Stimulated activated CD8-positive, alpha-beta memory T cell treated with anti-CD3 and anti-CD28 coated beads, Interleukin-7, amount 100 ng/mL, for 1 hour (primary cell): ENCODE measurements at regions not wholly inside any gene's neighbourhood (a gene's known extent, or its start where the extent isn't known, plus 50 kb on each side); places are given as distances from the start of the nearest gene placed in this dataset.

Source experiments
- DNase-seq, 2 donors: peaks; one replicate each; pipeline ENCODE4 v3.0.0-alpha.2; 2020; ENCODE audit warnings: low read depth in 2 of 2

- DNase-seq: no peak
These were observed 133.9 kb upstream of the MYLIP start for GRCh38 chr6:15994814-15995459.

DNA sequence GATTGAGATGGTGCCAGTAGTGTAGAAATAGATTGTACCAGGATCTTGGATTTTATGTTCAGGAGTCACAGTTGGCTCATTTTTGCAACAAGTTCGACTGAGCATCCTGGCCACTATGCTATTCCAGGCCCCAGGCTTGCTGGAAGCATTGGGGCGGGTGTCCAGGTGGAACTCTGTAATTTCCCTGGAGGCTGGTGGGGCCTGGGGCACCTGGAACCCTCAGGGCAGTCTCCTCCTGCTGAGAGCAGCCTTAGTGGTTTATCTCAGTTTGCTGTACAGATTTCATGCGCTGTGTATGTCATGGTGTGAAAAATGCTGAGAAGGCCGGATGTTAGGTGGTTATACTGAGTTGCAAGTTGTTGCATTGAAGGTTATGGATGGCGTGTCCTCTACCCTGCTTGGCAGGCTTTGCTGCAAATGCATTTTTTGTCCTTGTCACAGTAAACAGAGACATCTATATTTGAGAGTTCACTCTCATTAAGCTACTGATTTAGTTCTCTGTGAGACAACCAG, 135.1 kb upstream of the MYLIP start:
- DNase-seq: no peak

DNA sequence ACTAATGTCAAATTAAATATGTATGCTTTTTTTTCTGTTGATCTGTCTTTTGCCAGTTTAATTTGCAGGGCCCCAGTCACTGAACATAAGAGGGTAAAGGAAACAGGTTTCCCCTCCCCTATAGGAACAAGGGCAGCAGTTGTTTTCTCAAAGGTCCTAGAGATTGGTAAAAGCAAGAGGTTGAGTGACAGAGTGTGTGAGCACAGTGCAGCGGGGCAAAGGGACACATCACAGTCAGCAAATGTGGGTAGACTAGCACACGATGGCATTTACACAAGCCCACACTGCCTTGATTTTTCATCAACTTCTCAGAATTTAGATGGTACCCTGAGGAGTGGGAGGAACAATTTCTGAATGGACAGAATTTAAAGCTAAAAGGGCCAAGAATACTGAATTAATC, 138.7 kb upstream of the MYLIP start:
- no peak for DNase-seq

GRCh38 chr6:15989397-15989796, 139.5 kb upstream of the MYLIP start:
- no peak for DNase-seq

- DNase-seq: no peak
These were observed 141.3 kb upstream of the MYLIP start for GRCh38 chr6:15987569-15987968.

- no peak for DNase-seq
These were observed 142.8 kb upstream of the MYLIP start for GRCh38 chr6:15986027-15986629.

DNA sequence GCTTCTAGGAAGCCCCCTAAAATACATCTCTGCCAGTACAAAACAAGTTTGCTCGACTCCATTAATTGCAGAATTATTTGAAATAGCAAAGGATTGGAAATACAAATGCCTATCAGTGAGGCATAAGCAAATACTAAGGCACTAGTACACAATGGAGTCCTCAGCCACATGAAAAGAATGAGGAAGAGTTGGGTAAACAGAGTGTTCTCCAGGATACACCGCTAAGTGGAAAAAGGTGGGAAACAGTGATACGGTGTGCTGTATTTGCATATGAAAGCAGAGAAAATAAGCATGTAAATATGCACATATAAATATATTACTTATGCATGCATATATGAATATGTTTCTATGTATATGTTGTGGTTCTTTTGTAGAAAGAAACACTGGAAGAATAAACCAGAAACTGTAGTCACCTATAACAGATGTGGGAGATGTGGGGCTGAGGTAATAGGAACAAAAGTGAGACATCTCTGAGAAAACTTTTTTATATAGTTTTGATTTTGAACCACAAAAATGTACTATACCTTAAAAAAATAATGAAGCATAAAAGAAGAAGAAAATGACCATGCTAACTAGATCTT, 143.4 kb upstream of the MYLIP start:
- no peak for DNase-seq

DNA sequence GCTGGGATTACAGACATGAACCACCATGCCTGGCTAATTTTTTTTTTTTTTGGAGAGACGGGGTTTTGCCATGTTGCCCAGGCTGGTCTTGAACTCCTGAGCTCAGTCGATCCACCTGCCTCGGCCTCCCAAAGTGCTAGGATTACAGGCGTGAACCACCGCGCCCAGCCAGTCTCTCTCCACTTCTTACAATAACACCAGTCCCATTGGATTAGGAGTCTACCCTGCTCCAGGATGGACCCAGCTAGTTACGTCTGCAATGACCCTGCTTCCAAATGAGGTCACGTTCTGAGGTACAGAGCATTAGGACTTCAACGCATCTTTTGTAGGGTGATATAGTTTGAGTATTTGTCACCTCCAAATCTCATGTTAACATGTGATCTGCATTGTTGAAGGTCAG, 146.9 kb upstream of the MYLIP start:
- no peak for DNase-seq

- no peak for DNase-seq
These were observed 148.1 kb upstream of the MYLIP start for GRCh38 chr6:15980801-15981200.

DNA sequence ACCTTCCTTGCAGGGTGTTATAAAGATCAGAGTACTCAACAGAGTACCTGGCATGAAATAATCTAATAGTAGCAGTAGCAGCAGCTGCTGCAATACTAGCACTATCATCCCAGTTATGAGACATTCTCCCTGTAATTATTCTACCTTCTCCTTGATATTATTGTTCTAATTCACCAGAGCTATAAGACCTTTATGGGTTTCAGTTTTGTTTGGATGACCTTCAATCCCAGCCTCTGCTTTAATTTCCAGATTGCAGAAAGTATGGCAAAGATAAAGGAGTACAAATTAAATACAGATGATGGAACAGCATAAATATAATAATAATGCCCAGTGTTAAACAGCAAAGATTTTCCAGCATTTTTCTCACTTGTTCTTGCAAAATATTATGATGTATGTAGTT, 150.5 kb upstream of the MYLIP start:
- DNase-seq: no peak

- DNase-seq: no peak
These were observed 151.8 kb upstream of the MYLIP start for GRCh38 chr6:15977050-15977449.

DNA sequence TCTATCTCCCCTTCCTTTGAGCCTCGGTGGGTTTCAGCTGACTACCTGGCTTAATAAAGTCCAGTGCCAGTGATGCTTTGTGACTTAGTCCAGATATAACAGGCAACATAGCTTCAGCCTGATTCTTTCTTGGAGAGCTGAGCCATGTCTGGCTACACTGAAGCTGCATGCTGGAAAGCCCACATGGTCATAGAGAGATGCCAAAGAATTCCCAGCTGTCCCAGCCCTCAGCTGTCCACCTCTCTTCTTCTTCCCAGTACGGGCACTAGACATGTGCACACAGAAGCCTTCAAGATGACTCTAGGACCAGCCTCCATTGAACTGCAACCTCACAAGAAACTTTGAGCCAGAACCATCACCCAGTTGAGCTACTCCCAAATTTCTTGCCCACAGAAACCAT, 154.1 kb upstream of the MYLIP start:
- DNase-seq: no peak

DNA sequence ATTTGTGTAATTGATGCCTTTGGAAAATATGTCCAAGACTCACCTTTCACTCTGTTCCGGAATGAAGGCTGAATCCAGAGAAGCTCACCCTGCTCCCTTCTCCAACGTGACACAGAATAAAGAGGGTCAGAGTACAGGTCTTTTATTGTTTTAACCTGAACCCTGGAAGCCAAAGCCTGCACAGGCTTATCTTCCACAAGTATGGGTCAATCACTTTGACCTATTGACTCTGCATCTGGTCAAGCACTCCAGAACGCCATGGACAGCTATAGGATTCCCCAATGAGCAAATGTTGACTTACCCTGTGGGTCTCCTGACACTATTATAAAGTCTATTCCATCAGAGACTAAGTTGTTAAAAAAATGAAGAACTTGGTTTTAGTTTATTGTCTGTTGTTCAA, 158.4 kb upstream of the MYLIP start:
- DNase-seq: no peak

DNA sequence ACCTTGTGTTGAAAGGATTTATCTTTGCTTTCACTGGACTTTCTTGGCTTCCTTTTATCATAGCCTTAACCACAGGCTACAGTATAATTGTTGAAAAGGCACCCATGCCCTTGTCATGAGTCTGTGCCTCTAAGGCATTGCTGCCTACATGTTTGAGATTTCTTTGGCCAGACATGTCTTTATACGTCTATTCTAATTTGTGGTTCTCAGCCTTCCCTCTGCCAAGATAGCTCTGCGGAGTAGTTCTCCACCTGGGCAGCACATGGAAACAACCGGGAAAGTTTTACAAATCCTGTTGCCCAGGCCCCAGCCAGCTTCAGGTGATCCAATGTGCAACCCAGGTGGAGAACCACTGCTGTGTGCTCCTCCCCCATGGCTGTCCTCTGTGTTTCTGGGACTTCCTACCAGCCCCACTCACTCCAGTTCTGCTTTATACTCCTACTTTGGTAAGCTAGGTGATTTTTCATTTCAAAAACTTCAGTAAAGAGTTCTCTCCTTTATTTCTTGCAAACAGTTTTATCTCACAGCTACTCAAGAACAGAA, 159.6 kb upstream of the MYLIP start:
- no peak for DNase-seq

- no peak for DNase-seq
These were observed 160.4 kb upstream of the MYLIP start for GRCh38 chr6:15968519-15968918.

DNA sequence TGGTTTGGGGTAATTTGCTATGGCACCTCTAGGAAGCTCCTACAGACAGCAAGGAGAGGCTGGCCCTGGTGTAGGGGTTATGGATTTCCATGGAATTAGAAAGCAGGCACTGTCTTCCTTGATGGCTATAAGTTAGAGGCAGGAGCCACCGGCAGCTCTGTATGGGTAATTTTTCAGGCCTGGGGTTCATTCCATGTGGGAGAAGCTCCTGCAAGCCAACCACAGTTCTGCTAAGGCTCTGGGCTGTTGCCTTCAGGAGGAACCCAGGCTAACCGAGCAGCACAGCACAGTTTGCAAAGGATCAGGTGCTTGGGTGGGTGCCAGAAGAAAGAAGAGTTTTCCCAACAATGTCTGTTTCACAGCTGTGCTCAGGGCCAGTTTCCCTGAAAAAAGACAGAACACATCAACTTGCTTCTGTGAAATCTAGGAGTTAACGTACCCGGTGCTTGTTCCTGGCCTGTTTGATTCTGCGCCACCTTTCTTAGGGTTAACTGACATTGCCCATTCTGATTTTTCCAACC, 162.8 kb upstream of the MYLIP start:
- DNase-seq: no peak

DNA sequence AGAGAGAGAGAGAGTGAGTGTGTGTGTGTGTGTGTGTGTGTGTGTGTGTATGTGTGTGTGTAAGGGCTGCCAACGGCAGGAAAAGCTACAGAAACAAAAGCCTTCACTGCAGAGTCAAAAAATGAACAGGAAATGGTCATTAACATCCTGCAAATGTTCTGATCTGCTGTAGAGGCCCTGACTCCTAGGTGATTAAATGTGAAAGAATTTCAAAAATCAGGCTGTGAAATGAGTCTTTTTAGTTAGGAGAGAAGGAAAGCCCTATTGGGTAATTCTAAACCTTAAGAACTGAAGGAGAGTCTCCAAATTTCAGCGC, 166.5 kb upstream of the MYLIP start:
- no peak for DNase-seq

- DNase-seq: no peak
These were observed 167.0 kb upstream of the MYLIP start for GRCh38 chr6:15961635-15962448.

DNA sequence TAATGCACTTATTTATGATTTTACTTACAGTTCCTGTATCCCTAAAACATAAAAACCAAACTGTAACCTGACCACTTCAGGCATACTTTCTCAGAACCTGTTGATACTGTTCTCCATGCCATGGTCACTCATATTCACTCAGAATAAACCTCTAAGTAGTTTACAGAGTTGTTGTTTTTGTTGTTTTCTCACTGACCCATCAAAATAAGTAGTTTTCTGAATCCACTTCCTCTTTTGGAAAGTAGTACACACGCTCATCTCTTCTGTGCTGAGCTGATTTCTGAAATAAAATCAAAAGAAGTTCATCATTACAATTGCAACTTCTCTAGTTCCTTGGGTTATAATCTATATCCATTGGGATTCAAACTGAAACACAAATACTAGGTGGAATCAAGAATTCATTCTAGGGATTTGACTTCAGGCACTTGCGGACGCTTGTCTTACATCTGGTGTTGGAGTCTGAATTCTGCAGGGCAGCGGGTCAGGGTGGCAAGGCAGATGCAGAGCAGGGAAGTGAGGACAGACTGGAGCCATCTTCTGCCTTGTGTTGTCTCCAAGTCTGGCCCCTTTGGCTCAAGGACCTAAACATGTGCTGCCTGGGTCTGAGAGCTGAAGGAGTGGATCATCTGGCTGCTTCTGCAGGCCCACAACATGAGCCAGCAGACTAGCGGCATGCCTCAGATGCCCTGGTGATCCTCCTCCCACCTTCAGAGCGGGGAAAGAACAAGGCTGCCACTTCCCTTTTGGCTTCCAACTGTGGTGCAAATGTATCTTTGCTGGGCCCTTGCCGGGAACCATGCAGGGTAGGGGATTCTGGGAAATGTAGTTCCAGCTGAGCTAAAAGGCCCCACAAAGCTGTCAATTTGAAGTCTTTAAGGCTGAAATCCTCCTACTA, 167.9 kb upstream of the MYLIP start:
- DNase-seq: no peak

- no peak for DNase-seq
These were observed 171.2 kb upstream of the MYLIP start for GRCh38 chr6:15957655-15958169.
